Dedifferentiated amniotic fluid mesenchymal stem cell (primary cell): ENCODE measurements at regions not wholly inside any gene's neighbourhood (a gene's known extent, or its start where the extent isn't known, plus 50 kb on each side); places are given as distances from the start of the nearest gene placed in this dataset.

Experiments
- DNase-seq: peaks from one replicate; pipeline ENCODE4 v3.0.0-alpha.2; 2016; ENCODE audit errors: extremely low spot score

DNA sequence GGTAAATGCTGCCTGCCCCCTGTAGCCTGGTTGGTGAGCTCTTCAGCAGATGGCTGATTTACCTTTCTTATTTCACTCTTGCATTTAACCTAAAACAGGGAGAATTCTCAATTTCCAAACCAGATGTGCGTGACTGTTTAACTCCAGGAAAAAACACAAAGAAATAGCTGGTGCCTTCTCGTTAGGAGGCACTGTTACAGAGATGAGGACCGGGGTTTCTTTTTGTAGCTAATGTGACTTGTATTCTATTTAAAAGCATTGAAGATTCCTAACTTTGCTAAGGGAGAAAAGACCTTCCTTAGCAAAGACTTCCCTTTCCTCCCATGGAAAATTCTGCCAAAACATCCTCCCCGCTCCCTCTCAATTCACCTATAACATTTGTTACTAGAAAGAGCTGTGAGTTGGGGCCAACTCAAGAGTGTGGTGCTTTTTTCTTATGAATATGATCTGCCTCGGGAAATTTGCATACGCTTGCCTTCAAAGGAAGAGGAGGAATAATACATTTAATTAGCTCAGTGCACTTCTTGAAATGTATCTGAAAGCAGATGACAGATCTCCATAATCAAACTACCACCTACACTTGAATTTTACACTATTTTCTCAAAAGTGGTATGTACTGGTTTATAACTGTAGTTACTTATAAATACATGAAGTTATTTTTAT, 102.0 kb upstream of the ARID2 start:
- no peak for DNase-seq

DNA sequence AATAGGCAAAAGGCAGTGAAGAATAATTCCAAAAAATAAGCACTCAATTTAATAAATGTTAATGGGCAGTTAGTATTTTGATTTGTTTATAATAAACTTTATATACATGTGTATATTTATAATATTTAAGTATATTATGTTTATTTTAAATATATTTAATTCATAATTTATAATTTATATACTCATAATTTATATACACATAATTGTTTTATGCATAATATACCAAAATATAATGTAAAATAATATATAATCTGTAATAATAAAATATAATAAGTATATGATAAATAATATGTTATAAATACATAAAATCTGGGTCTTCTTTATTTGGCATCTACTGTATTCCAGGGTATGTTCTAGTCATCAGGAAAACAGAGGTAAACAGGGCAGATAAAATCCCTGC, 100.2 kb upstream of the ARID2 start:
- no peak for DNase-seq

DNA sequence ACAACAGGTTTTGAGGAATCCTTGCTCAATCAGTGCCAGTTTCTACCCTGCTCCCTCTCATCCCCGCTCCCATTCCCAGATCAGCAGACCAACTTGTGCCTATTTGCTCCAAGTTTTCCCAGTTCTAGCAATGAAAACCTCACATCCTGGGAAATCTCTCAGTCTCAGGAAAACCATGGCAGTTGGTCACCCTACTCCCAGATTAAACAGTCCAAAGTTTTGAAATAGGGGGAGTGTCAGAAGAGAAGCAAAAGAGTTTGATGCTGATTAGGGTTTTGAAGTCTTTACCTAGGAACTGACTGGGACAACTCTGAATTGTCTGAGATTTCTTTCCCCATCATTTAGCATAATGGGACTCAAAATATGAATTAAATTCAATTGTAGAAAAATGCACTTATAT, 95.8 kb upstream of the ARID2 start:
- no peak for DNase-seq

DNA sequence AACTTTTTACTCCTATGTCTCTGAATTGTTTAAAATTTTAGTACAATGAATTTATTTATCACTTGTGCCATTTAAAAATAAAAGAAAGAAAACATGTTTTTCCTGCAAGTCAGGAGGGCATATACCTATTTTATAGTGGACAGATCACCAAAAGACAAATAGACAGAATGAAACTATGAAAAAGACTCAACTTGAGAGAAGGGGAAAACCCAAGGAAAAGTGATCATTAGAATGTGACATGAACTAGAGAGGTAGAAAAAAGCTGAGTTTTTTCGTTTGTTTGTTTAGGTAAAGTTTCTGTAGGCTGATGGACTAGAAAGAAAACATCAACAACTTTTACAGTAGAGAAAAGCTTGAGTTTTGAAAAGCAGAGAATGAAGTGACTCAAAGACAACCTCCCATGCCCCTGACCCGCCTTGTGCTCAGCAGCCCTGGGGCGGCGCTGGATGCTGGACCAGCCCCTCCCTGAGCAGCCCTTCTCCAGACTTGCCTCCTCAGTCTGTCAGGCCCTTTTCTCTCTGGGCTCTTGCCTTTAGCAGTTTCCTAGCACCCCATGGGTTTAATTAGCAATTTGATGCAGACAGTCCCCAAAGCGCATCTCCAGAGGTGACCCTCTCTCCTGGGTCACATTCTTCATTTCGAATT, 95.1 kb upstream of the ARID2 start:
- DNase-seq: no peak

DNA sequence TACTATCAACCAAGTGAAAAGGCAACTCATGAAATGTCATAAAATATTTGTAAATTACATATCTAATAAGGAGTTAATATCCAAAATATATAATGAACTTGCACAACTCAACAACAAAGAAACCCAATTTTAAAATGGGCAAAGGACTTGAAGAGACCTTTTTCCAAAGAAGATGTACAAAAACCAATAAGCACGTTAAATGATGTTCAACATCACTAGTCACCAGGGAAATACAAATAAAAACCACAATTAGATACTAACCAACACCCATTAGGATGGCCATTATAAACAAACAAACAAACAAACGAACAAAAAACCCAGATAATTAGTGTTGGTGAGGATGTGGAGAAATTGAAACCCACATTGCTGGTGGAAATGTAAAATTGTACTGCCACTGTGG, 92.3 kb upstream of the ARID2 start:
- DNase-seq: no peak

DNA sequence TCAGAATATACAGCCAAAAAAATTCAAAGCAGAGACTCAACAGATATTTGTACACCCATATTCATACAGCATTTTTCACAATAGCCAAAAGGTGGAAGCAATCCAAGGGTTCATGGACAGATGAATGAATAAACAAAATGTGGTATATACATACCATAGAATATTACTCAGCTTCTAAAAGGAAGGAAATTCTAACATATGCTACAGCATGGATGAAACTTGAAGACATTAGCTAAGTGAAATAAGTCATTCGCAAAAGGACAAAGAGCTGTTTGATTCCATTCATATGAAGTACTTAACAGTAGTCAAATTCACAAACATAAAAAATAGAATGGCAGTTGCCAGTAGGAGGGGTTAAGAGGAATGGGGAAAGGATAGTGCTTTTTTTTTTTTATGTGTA, 91.8 kb upstream of the ARID2 start:
- DNase-seq: peak; percentile 57

DNA sequence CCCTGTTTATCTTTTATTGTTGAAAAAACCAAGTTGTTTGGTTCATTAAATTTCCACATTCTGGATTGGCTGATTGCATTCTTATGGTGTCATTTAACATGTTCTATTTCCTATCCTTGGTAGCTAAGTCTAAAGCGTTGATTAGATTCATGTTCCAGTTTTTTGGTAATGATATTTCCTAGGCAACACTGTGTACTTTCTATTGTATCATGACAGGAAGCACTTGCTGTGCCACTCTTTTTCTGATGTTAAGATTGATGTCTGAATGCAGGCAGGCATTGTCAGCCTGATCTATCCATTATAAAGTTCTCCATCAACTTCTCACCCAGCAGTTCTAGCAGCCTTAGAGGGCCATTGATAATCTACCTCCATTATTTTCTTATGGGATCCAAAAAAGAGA, 91.1 kb upstream of the ARID2 start:
- DNase-seq: no peak

DNA sequence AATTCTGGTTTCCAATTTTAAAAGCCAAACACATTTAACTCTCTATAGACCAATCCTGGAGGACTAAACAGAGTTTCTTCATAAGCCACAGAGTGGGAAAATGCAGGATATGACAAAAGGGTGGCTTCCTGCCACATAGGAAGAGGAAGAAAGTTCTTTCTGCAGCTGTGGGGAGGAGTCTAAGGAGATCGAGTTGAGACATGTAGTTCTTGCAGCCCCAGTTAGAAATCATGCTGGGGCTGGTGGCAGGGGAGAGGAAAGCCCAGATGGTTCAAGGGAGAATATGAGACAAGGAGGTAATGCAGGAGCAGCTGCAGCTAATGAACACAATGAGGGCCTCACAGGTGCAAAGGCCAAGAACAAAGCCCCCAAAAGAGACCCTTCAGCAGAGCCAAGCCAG, 85.0 kb upstream of the ARID2 start:
- DNase-seq: no peak

DNA sequence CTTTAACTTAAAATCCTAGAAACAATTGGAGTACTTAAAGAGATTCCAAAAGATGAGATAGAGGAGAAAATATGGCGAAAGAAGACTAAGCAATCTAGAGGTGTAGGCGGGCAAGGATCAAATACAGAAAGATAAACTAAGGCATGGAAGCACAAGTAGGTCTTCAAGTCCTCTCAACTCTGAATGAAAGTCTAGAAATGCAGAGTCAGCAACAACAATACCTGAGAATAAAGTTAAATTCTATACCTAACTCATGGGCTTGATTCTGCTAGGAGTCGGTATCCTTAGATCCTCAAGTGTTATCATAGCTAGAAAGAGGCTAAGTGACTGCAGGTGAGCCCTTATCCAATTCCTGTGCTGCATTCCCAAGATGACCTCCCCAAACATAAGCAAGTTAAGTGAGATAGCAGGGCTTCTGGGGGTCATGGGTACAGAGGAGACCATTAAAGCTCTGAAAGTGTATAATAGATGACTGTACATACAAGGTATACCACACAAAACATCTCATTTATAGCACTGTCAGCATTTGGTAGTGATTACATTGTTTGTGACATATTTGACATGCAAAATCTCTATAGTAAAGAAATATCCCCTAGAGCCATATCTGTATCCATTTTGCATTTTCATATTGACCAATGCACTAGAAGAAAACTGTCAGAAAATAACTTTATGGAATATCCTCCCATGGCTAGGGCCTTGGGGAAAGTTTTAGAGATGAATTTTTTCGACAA, 82.5 kb upstream of the ARID2 start:
- DNase-seq: no peak

DNA sequence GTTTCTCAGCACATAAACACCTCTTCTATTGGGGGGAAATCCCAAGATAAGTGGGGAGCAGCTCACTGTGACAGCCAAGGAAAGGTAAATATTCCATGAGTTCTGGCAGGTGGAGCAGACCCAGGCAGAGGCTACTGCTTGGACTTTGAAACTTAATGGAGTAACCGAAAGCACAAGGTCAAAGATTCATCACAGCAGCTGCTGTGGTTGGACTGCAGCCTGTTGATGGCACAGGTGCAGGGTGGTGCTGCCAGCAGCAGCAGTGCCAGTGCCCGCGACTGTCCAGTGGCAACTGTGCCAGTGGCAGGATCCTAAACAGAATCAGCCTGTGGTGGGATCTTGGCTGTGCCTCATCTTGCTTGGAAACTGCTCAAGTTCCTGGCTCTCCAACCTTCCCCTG, 81.4 kb upstream of the ARID2 start:
- no peak for DNase-seq

DNA sequence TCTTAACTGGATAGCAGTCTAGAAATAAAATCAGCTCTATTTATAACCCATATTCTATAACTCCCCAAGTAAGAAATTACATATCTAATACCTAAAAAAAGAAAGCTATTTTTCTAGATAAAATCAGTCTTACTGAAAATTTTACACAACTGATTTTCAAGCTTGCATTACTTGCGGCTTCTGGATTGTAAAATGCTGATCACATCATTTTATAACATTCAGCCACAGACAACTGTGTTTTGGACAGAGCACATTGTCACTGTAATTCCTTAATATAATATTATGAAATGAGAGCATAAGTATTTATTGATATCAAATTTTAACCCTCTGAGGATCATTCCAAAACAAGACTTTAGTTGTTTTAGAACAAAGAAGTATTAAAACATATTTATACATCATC, 78.5 kb upstream of the ARID2 start:
- no peak for DNase-seq

DNA sequence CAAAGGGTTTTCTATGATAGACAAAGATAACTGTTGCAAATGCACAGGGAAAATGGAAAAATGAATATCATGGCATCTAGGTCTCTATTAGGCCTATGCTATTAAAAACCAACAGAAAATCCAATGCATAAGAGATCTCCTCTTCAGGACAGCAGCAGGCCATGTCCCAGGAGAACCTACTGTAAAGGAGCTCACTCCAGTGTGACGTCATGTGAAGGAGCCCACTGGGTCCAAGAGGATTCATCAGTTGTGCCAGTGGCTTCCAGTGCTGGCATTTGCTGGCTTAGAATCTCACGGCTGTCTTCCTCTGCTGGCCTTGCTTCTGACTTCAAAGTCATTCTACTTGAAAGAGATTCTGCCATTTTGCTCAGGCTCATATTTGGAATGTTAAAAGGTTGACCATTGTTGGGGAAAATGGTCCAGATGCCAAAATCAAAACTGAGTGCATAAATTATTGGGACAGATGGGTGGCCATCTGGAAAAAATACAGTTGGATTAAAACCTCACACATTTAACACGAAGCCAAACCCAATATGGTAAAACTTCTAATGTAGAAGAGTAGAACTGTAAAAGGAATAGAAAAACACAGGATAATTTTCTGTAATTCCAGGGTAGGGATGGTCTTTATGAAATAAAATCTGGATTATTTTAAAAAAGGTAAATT, 75.4 kb upstream of the ARID2 start:
- no peak for DNase-seq

DNA sequence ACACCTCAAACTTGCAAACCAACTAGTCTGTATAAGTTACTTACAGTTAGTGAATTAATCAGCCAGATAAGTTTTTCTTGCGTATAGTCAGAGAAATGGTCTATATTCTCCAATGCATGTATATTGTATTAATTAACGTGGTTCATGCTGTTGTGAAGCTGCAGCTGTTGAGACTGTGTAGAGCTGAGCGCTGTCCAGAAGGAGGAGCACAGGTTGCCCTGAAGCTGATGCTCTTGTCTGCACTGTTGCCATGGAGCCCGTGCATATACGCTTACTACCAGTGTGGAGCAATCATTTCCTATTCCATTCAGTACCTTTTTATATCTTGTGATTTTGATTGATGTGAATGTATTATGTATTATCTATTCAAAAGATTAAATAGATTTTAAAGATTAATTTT, 74.3 kb upstream of the ARID2 start:
- DNase-seq: no peak

DNA sequence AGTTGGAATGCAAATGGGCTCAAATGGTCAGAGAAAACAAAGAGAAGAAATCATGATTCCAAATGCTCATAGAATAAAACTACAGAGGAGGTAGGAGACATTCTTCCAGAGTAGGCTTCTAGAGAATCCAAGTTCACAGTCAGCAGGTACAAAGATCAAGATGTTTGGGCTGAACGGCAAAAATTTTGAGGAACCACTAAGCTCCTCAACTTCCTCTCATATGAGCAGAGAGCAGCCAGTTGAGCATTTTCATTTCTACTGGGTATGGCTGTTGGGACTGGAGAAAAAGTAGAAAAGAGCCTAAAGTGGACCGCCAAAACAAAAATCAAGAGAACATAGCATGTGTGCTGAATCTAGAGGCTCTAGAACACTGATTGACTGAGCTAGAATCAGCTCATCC, 73.8 kb upstream of the ARID2 start:
- DNase-seq: no peak

DNA sequence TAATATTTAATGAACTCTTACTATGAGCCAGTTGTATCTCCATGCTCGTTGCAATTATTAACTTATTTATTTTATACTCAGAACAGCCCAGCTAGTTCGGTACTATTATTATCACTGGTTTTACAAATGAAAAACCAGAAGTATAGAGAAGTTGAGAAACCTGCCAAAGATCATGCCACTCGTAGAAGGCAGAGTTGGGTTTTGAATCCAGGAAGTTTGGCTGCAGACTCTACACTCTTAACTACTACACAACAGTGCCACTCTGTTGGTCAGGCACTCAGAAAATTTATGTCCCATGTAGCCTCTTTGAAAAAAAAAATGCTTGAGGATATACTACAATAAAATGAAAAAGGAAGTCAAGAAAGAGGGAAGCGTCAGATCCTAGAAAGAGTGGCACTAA, 71.5 kb upstream of the ARID2 start:
- DNase-seq: no peak

DNA sequence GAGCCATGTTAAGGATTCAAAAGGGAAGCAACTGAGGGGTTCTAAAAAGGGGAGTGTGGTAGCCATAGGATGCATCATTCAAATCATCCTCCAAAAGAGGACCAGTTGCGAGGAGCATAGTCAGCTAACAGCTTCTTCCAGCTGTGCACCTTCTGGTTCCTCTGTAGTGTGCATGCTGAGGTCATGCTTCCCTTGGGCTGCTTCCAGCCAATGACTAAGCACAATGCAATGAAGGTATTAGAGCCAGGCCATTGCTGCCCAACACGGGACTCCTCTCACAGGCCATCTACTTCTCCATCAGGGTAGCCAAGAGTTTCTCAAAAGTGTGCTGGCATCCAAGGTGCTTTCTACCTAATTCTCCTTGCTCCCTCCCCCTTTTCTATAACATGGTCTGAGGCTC, 69.2 kb upstream of the ARID2 start:
- DNase-seq: no peak

DNA sequence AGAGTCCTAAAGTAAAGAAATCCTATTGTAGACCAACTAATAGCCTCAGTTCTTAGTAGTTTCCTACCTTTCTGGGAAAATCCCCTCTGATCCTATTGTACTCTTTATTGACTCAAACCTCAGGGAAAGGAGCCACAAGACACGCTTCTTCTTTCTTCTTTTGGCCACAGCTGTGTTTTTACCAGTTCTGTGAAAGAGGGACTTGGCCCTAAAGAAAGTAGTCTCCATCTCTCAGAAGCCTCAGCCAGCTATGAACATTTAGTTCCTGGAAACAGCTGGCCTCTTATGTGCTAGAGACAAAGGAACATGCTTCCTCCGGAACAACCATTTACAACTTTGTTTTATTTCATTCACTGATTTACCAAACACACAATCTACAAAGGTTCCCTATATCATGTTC, 66.1 kb upstream of the ARID2 start:
- DNase-seq: no peak

DNA sequence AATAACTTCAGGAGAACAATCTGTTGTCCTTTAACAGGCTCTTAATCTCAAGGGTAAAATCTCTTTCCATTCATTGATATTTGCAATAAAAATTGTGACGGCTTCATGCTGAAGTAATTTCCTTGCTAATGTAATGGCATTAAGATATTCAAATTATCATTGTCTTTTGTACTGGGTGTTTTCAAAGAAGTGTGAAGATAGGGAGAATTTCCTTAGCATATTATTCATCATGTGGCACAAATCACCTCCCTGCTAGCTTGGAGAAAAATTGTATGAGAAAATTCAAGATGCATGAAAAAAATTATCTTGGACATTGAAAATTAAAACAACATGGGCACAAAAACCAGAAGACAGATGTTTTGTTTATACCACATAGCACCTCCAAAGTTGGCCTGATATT, 63.6 kb upstream of the ARID2 start:
- DNase-seq: no peak

DNA sequence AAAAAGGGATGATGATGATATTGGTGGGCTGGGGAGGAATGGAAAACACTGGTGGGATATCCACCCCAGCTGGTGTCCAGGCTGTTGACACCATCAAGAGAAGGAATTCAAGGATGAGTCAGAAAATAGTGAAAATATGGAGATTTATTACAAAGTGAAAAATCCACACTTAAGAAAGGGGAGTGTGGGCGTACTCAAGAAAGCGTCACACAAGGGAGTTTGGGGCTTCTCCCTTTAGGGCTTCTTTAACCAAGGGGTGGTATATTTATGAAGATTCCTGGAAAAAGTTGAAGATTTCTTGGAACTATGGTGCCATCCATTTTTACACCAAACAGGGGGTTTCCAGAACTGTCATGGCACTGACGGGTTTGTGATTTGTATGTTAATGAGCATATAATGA, 63.1 kb upstream of the ARID2 start:
- DNase-seq: no peak

DNA sequence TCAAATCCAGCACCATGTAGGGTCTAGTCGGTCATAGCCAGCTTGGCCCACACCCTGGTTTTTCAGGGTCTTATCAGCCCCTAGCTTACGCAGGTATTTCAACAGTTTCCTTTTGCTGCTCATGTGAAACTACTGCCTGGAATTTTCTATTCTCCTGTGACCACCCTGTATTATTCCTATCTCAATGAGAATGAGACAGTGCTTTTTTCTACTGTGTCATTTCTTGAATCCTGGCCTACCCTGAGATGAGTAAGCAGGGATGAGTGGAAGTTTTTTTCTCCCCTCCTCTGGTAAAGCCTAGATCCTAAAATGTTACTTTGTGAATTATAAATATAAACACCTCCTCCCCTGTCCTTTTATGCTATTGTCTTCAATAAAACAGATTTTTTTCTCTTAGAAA, 62.7 kb upstream of the ARID2 start:
- DNase-seq: no peak

DNA sequence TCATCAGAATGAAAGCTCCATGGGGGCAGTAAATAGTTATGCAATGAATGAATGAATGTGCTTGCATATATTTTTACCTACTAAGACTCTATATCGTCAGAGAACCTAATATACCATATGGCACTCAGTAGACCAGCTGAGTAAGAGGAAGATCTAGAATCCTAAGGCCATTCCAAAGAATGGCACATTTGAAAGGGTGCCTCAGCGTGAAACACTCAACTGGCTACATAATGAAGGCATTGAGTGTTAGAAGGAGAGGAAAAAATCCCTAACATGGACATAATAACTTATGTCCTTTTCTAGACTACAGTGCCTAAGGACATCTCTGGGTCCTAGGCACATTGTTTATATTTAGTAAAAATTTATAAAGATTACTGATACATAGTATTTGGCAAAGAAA, 61.7 kb upstream of the ARID2 start:
- DNase-seq: no peak

DNA sequence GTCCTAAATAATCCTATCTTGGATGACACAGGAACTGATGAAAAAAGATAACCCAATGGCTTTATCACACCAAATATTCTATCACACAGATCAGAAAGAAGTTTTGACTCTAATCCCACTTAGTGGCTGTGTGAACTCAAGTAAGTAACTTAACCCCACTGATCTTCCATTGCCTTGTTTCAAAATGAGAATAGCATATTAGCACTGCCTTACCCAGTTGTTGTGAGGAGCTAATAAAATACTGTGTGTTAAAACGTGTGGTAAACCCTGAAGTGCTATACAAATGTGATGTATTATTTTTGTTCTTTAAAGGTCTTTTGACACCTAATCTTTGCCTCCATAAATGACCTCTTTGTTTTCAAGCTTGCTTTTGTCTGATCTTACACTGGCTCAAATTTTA, 60.9 kb upstream of the ARID2 start:
- DNase-seq: no peak

DNA sequence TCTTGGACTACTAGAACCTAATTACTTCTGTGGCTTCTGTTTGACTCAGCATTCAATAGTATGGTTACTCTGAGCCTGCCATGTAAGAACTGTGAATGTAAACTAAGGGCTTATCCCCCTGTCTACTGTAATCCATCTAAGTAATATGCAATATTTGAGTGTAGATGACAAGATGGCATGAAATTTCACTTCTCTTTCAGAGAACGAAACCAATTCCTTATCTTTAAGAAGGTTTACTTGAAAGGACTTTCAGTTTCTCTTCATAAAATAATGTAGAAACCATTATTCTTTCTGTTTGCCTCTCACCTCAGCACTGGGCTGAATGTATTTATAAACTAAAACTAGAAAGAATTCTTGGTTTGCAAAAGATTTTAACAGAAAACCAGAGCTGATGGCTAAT, 60.4 kb upstream of the ARID2 start:
- DNase-seq: no peak
